GM19023 (cell line): ENCODE measurements at regions not wholly inside any gene's neighbourhood (a gene's known extent, or its start where the extent isn't known, plus 50 kb on each side); places are given as distances from the start of the nearest gene placed in this dataset.

ENCODE experiments used
- ATAC-seq: cut with Tn5 transposase; IDR thresholded peaks from one replicate; pipeline ENCODE4 v1.9.1; 2021; ENCODE audit warnings: mild to moderate bottlenecking, moderate library complexity; ENCODE audit not compliant: unreplicated experiment

DNA sequence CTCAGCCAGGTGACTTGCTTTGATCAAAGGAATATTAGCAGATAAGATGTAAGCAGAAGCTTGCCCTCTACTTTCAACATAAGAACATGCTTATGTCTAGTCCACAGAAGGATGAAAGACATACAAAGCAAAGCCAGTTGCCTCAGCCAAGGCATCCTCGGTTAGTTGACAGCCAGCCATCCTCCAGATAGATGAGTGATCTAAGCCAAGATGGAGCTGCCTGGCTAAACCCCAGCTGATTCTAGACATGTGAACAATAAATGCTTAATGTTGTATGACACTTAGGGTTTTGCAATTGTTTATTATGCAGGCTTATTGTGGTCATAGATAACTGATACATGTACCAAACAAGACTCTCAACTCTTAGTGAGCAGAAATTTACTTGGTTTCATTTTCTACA is 157.6 kb upstream of the TMTC2 start:
- no peak for ATAC-seq

DNA sequence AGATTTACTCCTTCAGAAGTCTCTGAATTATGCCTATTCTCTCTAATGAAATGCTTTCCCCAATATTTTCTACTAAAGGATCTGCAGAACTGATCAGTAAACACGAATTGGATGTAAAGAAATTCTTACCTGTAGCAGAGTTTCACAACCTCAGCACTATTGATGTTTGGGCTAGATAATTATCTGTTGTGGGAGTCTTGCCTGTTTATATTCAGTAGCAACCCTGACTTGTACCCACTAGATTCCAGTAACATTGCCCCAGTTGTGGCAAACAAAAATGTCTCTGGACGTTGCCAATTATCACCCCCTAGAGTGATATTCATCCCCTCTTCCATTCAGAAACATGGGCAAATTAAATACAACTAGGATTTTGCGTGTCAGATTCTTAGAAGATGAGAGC is 156.8 kb upstream of the TMTC2 start:
- no peak for ATAC-seq

DNA sequence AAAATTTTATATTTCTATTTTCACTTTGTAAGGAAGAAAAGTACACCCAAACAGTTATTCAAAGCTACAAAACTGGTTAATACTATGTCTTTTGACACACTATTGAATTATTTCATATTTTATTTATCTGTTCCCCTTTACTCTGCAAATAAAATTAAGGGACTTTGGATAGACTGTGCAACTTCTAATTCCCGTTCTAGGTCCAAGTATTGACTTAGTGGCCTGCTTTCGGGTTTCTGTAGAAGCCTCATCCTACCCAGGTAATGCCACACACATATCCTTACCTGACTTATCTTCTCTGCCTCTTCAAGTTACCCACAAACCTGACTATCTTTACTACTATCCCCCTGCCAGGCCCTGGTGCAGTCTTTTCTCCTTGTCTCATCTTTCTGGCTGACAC is 156.3 kb upstream of the TMTC2 start:
- ATAC-seq, result no peak

DNA sequence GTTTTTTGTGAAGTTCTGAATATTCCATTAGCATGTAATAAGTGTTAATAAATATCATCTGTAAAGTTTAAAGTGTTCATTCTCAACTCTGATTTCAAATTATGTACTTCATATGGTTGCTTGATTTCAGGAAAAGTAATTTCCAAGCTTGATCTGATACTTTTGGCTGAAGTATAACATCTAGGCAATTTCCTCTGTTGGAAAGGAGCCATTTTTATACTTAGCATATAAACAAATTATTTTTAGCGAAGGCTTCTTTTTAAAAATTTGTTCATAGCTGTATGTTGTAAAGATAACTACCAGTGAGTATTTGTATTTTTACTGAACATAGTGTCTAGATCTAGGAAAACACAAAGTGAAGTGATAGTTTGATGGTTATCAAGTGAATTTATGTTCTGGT is 153.4 kb upstream of the TMTC2 start:
- no peak for ATAC-seq

DNA sequence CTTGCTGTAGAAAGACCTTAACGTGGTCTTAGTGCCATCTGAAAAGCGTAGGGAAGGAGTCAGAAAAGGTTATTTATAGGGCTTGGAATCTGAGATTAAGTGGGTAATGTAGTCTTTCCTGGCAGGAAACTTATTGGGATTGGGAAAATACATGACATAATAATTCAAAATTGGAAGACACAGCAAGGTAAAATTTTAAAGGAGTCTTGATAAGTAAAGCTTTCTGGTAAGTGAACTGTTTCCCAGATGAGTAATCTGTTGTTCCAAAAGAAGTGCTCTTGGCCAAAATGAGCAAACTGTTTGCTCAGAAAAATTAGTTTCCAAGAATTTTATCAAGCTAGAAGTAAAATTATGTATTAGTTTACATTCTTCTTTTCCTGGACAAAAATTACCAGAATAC is 149.3 kb upstream of the TMTC2 start:
- ATAC-seq, result no peak

DNA sequence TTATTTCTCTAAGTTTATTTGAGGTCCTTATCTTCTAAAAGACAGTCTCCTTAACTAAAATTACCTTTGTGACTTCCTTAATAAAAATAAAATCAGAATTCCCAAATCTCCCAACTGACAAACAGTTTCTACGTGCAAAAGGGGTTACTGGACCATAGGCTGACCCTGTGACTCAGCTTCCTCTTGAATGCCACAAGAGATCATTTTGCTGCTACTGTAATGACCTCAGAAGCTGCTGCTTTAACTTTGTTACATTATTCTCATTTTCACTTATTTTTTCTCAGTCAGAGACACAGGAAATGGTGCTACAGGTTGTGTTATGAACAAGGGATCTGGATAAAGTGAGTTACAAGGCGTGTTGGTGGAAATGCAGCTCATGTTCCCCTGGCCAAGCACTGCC is 132.2 kb upstream of the TMTC2 start:
- no peak for ATAC-seq

DNA sequence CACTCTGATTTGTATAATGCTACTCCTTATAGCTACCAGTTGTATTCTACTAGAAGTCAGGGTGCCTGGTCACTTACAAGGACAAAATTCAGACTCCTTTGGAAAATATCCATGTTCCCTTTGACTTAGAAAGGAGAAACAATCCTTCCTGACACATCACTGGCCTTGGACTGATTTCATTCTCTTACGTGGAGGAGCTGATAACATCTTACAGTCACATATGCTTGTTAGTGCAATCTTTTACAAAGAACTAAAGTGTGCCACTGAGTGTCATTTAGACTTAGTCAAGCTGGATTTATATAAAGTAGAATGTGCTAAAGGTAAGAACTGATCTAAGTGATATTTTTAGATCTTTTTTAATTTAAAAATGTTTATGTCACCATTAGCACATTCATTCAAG is 131.0 kb upstream of the TMTC2 start:
- no peak for ATAC-seq

DNA sequence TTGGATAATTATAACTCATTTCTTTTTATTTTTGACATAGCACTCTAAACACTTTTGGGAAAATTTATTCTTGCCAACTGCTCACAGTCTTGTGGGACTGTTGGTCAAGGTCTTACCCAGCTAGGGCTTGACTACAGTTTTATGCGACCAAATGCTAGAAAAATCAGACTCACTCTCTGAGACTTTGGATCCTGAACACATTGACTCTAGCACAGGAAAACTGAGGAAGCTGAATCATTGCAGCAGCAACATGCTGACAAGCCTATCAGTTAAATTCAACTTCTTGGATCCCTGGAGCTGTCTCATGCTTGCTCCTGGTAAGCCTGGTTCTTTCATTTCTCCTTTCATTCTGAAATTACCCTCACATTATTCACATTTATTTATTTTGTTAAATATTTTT is 120.7 kb upstream of the TMTC2 start:
- no peak for ATAC-seq

DNA sequence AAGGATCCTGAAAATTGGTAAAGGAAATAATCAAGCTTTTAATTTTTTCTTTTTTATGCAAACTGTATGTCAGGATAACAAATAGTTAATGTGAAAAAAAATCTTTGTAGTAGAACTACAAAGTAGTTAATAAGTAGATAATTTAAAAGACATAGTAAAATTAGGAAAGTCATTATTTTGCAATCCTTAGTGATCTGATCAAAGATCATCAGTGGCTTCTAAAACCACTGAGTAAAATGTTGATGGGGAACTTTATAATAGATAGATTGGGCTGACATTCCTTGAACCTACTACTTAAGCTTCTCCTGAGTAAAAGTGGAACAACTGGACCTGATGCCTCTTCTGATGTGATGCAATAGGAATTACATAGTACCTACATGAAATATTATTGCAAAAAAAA is 119.0 kb upstream of the TMTC2 start:
- ATAC-seq, result no peak

DNA sequence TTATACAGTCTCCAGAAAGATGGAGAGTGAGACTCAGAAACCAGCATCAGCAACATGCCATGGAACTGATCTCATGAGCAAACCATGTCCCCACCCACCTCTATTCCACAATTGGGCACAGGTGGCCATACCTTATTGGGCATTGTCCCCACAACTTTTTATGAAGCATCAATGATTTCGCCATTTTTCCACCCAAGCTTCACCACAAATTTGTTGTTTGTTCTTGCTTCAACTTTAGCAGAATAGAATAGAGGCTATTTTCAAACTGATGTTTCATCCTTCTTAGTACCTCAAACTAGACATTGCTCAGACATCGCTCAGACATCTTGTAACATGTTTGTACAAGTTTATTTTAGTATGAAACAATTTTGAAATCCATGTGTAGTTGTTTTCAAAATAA is 112.5 kb upstream of the TMTC2 start:
- no peak for ATAC-seq

DNA sequence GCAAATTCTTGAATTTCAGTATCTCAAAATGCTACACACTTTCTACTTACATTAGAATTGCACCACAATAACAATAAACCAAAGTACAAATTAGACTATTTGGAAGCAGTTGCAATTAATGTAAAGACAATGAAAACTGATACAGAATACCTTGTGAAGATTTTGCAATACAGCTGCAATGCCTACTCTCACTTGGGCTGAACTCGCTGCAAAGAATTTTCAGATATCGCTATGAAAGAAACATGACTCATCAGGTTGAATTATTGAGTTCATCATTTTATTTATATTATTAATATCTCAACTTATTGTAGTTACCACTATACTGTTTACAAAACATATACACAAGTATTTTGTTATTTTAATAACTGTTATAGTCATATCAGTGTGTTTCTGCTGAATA is 108.0 kb upstream of the TMTC2 start:
- ATAC-seq, result no peak

DNA sequence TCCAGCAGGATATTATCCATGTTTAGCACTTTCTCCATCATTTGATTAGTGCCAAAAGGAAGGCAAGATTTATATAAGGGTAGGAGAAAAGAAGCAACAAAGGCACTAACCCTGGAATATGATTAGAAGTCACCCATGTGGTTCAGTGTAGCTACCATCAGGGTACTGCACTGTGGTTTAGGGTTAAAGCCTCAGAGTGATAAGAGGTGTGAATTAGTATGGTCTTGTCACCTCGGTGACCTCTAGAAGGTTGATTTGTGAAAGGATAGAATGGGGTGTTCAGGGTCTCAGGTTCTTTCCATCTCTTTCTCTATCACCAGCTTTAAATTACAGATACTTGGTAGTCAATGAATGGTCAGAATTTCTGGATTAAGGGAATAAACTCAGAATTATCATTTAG is 103.0 kb upstream of the TMTC2 start:
- ATAC-seq, result no peak

DNA sequence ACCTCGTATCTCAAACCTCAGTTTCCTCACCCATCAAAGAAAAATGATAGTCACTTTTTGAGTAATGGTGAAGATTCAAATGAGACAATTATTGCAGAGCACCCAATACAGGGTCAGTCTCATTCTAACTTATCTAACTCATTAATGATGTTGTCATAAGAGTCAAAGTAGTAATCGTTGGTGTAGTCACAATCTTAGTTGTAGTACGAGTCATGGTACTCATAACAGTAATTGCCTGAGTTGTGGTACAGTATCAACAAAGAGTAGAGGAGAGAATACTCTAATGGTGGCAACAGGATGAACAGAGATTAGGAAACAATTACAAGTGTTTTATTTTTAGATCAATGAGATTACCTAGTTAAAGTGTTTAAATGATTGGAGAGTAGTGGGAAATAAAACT is 93.6 kb upstream of the TMTC2 start:
- ATAC-seq, result peak; percentile 60

DNA sequence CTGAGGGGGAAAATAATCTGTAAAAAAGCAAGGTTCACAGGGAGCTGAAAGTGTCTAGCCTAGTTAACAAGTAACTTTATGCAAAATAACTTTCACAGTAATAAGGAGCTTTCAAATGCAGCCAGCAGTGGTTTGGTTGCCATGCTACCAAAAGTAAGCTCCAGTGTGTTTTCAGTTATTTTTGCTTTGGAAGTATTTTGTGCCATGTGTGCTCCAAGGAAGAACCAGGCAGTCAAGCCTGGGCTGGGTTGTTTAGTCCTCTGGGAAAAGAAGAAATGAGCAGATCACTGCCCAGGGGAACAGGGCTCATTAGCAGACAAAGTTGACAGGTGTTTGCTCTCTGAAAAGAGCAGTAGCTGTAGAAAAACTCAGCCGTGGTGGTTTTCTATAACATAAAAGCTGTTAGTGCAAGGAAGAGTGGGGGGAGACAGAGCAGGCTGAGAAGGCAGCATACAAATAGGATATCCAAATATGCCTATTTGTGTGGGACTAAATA is 92.8 kb upstream of the TMTC2 start:
- ATAC-seq, result peak; percentile 88

DNA sequence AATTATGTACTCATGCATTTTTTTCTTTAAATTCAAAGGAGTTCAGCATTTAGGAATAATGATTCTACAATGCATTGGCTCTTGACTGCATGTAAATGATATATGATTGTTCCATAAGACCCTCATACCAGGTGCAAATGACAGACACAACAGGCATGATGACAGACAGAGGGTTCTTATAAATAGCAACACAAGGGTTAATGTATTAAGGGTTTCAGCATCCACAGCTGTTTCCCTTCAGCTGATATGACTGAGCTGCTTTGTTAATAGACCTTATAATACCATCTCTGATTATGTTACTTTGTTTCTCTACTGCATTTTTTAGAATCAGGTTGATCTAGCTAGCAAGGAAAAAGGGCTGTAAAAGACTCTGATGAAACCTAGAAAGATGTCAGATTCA is 90.8 kb upstream of the TMTC2 start:
- ATAC-seq, result no peak

DNA sequence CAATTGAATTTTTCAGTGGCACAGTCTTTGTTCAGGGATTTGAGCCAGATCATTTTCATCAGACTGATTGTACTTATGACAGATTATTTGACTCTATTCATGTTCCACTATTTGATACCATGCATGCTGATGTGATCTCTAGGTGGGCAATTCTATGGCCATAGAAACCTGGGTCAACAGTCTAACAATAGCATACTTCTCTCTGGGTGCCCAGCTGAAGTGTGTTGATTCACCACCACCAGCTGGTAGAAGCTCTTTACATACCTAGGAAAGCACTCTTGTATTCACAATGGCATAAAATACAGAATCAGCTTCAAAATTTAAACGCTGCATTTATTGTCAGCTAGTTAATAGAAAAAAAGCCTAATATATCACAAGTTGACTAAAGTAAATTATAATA is 90.2 kb upstream of the TMTC2 start:
- ATAC-seq, result no peak

DNA sequence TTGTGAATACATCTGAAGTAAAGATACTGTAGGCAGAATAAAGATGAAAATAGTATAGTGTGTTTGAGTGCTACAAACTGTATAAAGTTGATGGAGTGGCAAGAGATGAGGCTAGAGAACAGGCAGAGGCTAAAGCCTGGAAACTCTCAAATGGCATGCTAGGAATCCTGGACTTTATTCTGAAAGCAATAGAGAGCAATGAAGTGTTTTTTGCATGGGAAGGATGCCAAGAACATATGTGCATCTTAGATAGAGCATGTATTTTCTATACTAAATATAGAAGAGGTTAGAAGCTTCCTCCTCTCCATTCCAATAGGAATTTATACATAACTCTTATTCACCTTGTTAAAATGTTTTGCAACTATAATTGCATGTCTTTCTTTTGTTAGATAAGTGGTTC is 86.3 kb upstream of the TMTC2 start:
- no peak for ATAC-seq

DNA sequence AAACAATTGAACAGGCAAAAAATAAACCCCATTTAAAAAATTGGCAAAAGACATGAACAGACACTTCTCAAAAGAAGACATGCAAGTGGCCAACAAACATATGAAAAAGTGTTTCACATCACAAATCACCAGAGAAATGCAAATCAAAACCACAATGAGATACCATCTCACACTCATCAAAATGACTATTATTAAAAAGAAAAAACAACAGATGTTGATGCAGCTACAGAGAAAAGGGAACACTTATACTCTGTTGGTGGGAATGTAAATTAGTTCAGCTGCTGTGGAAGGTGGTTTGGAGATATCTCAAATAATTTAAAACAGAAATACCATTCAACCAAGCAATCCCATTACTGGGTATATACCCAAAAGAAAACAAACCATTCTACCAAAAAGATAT is 83.1 kb upstream of the TMTC2 start:
- peak; percentile 63 for ATAC-seq

DNA sequence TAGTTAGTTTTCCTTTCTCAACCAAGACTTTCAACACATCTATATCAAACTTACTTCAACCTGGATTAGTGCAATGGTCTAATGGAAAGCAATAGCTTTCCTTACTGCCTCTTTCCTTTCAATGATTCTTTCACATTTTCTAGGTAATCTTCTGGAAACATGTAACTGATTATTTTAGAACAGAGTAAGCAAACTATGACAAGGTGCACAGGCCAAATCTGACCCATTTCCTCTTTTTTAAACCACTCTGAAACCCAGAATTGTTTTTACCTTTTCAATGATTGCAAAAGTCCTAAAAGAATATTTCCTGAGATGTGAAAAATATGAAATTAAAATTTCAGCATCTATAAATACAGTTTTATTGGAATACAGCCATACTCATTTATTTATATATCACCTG is 81.6 kb upstream of the TMTC2 start:
- no peak for ATAC-seq

DNA sequence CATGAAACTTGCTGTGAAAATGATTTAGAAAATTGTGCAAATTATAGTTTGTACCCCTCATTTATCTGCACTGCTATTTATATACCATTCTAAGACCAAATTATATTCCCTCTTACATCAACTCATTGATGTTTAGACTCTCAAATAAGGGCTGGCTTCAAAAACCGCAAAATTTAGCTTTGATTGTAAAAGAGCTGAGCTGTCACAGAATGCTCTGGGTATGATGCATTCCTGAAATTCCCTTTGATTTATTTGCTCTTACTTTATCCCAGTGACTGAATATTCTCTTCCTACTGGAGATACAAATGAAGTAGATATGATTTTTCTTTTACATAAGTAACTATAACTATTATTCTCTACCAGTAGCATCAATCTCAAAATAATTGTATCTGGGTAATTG is 78.0 kb upstream of the TMTC2 start:
- no peak for ATAC-seq

DNA sequence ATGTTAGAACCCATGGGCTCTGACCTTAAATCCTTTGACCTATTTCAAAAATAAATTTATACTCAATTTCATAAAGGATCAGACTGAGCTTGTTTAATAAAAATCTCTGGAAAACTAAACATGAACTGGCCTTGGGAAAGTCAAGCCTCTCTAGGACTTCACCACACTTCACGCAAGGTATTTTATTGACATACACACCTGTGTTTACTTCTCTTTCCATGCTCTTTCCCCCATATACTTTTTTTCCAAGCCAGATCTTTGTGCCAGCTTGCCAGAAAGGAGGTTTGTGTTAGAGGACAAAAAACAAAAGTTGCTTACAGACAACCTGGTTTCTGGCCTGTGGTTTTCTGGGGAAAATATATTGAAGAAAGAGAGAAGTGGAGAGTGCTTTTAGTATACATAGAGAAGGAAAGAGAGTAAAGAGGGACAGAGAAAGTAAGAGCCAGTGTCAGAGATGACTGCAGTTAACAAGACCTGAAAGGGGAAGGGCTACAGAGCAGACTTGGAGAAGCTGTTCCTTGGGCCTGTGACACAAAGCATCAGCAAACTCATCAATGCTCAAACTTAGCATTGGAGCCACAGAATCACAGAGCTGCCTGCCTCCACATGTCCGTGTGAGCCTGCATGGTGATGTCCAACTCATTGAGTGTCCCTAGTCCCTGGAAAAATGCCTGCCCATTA is 77.3 kb upstream of the TMTC2 start:
- no peak for ATAC-seq

DNA sequence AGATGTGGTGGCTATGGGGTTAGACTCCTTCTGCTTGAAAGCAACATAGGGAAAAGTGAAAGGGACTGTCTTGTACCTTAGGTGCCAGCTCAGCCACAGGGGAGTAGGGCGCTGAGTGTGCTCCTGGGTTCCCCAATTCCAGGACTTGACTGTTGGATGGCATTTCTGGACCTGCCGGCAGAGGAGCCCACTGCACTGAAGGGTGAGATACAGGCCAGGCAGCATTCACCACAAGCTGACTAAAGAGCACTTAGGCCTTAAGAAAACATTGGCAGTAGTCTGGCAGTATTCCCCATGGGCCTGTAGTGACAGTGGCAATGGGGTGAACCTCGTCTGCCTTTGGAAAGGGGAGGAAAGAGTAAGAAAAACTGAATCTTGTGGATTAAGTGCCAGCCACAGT is 67.1 kb upstream of the TMTC2 start:
- no peak for ATAC-seq

DNA sequence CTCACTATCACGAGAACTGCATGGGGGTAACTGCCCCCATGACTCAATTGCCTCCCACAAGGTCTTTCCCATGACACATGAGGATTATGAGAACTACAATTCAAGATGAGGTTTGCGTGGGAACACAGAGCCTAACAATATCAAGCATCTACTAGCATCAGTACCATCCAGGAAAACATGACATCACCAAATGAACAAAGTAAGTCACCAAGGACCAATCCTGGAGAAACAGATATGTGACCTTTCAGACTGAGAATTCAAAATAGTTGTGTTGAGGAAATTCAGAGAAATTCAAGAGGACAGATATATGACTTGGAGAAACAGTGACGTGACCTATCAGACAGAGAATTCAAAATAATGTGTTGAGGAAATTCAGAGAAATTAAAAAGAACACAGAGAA is 65.8 kb upstream of the TMTC2 start:
- no peak for ATAC-seq
